ENCODE measurements at regions not wholly inside any gene's neighbourhood (a gene's known extent, or its start where the extent isn't known, plus 50 kb on each side); places are given as distances from the start of the nearest gene placed in this dataset.

DNA sequence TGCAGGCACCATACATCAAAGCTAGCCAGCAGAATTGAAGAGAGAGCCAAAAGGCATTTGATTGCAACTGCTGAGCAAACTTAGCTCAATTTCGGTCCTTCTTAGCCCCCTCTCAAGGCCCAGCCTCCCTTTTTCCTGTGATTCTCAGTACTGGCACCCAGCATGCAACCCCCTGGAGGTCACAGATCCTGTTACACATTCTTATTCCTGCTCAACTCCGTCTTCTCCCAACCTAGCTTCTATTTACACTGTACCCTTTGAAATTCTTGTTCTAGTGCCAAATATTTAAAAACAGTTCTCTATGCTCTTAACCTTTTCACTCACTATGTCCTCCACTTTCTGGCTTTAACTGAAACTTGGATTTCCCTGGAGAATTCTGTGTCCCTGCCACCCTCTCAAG lies 131.3 kb upstream of the CPSF6 start:
- TF ChIP-seq POLR2AphosphoS5 (IDR thresholded peaks at IDR 0.05; ENCODE audit: low read depth, low read length) (no peak), TAF1 (IDR thresholded peaks at IDR 0.05; ENCODE audit: borderline replicate concordance, low read depth, low read length) (no peak), POLR2A (IDR thresholded peaks at IDR 0.05; ENCODE audit: low read depth, low read length) (no peak)
